ENCODE measurements at regions not wholly inside any gene's neighbourhood (a gene's known extent, or its start where the extent isn't known, plus 50 kb on each side); places are given as distances from the start of the nearest gene placed in this dataset.
A peak's percentile ranks its signal among the peaks of the same experiment; 100 is the strongest.

GRCh38 chr3:59247402-59247841 is 197.6 kb upstream of the CFAP20DC start:
- no peak overlapping the region for H3K4me3 ChIP-seq (ENCODE audit: low read depth, low read length)
- in situ Hi-C loops (cut with HindIII; ENCODE audit: low sequenced_read_pairs) = no loop called here
- no peak for DNase-seq (ENCODE audit: low read depth, low spot score)
- TF ChIP-seq CTCF (IDR thresholded peaks at IDR 0.05; ENCODE audit: low read depth, low read length) = no peak

GRCh38 chr3:59246719-59247401 is 197.0 kb upstream of the CFAP20DC start:
- no peak for DNase-seq (ENCODE audit: low read depth, low spot score)
- H3K4me3 ChIP-seq (ENCODE audit: low read depth, low read length) = no peak overlapping the region
- in situ Hi-C loops (cut with HindIII; ENCODE audit: low sequenced_read_pairs) = no loop called here
- TF ChIP-seq CTCF (IDR thresholded peaks at IDR 0.05; ENCODE audit: low read depth, low read length) = no peak

- TF ChIP-seq CTCF (IDR thresholded peaks at IDR 0.05; ENCODE audit: low read depth, low read length) = no peak
- no peak overlapping the region for H3K4me3 ChIP-seq (ENCODE audit: low read depth, low read length)
- in situ Hi-C loops (cut with HindIII; ENCODE audit: low sequenced_read_pairs) = no loop called here
- peak; percentile 71 for DNase-seq (ENCODE audit: low read depth, low spot score)
Measured at GRCh38 chr3:59245859-59246501, 196.2 kb upstream of the CFAP20DC start.

- no peak for TF ChIP-seq CTCF (IDR thresholded peaks at IDR 0.05; ENCODE audit: low read depth, low read length)
- DNase-seq (ENCODE audit: low read depth, low spot score) = peak; percentile 35
- H3K4me3 ChIP-seq (ENCODE audit: low read depth, low read length) = no peak overlapping the region
- in situ Hi-C loops (cut with HindIII; ENCODE audit: low sequenced_read_pairs) = no loop called here
Measured at GRCh38 chr3:59245300-59245858, 195.6 kb upstream of the CFAP20DC start.

GRCh38 chr3:59244343-59244742 is 194.5 kb upstream of the CFAP20DC start:
- no peak overlapping the region for H3K4me3 ChIP-seq (ENCODE audit: low read depth, low read length)
- no peak for DNase-seq (ENCODE audit: low read depth, low spot score)
- in situ Hi-C loops (cut with HindIII; ENCODE audit: low sequenced_read_pairs) = no loop called here
- TF ChIP-seq CTCF (IDR thresholded peaks at IDR 0.05; ENCODE audit: low read depth, low read length) = no peak

GRCh38 chr3:59243476-59243875 is 193.7 kb upstream of the CFAP20DC start:
- no peak for DNase-seq (ENCODE audit: low read depth, low spot score)
- in situ Hi-C loops (cut with HindIII; ENCODE audit: low sequenced_read_pairs) = no loop called here
- no peak overlapping the region for H3K4me3 ChIP-seq (ENCODE audit: low read depth, low read length)
- no peak for TF ChIP-seq CTCF (IDR thresholded peaks at IDR 0.05; ENCODE audit: low read depth, low read length)
